ENCODE measurements at regions not wholly inside any gene's neighbourhood (a gene's known extent, or its start where the extent isn't known, plus 50 kb on each side); places are given as distances from the start of the nearest gene placed in this dataset.
"Not testable (repeated sequence)": the region's sequence is repeated elsewhere in the genome, so short reads cannot be mapped to it uniquely, and the experiment has no call there.

DNA sequence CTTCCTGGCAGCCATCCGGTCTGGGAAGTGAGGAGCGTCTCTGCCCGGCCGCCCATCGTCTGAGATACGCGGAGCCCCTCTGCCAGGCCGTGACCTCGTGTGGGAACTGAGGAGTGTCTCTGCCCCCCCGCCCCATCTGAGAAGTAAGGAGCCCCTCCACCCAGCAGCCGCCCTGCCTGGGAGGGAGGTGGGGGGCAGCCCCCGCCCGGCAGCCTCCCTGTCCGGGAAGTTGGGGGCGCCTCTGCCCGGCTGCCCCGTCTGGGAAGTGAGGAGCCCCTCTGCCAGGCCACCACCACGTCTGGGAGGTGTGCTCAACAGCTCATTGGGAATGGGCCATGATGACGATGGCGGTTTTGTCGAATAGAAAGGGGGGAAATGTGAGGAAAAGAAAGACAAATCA, 130.4 kb downstream of the OR52B4 start:
- H3K9me3 ChIP-seq (replicated peaks; ENCODE audit: control insufficient read depth, insufficient read depth, low read length); CTCF ChIA-PET; FAIRE-seq; H3K4me2 ChIP-seq (ENCODE audit: insufficient read depth, low read length); H3K36me3 ChIP-seq (ENCODE audit: control insufficient read depth in 2 of 2, extremely low read depth in 1 of 2, insufficient read depth in 2 of 2, low read length in 2 of 2); DNase-seq (ENCODE audit: low read depth, low spot score); H3K27ac ChIP-seq (ENCODE audit: insufficient read depth, low read depth, low read length); H3K9me1 ChIP-seq (replicated peaks; ENCODE audit: control insufficient read depth, extremely low read depth, insufficient read depth, low read length); H3K9ac ChIP-seq (replicated peaks; ENCODE audit: extremely low read depth, insufficient read depth, low read length); H2AFZ ChIP-seq (ENCODE audit: low read depth, low read length); H3K4me1 ChIP-seq (ENCODE audit: control insufficient read depth, extremely low read depth, insufficient read depth, low read length); H3K79me2 ChIP-seq (ENCODE audit: control insufficient read depth, insufficient read depth, low read length); BruUV-seq (replicated peaks); POLR2A ChIA-PET; dilution Hi-C loops (cut with MboI; ENCODE audit: extremely low pct_ligation_motif_present, low sequenced_read_pairs); H3K4me3 ChIP-seq (replicated peaks in 1 of 3; ENCODE audit: insufficient read depth in 1 of 3, low read depth in 1 of 3, low read length in 3 of 3); intact Hi-C loops (cut with micrococcal nuclease); H3K27me3 ChIP-seq (ENCODE audit: control insufficient read depth in 2 of 2, insufficient read depth in 2 of 2, low read length in 2 of 2); H4K20me1 ChIP-seq (replicated peaks; ENCODE audit: control insufficient read depth, extremely low read depth, insufficient read depth, low read length): not testable (repeated sequence)

DNA sequence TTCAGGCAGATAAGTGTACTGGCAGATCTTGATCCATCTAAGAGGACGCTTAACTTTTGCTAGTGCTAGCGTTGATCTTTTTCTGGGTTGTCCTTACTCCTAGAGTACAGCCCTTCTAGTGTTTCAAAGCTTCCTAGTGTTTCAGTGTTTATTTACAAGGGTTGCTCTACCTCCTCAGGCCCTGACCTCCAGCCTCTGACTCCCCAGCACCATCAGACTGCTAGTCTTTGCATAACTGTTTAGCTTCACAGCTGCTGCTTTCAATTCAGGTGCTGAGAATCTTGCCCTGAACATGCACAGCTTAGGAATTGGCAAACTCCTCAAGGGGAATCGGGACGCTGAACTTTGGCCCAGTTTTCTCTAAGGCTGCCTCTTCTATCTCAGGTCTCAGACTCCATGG, 124.3 kb downstream of the RRM1 start:
- H3K27me3 ChIP-seq (ENCODE audit: control insufficient read depth in 2 of 2, insufficient read depth in 2 of 2, low read length in 2 of 2); H3K9me3 ChIP-seq (replicated peaks; ENCODE audit: control insufficient read depth, insufficient read depth, low read length); CTCF ChIA-PET; dilution Hi-C loops (cut with MboI; ENCODE audit: extremely low pct_ligation_motif_present, low sequenced_read_pairs); H3K9ac ChIP-seq (replicated peaks; ENCODE audit: extremely low read depth, insufficient read depth, low read length); H3K9me1 ChIP-seq (replicated peaks; ENCODE audit: control insufficient read depth, extremely low read depth, insufficient read depth, low read length); POLR2A ChIA-PET; H3K36me3 ChIP-seq (ENCODE audit: control insufficient read depth in 2 of 2, extremely low read depth in 1 of 2, insufficient read depth in 2 of 2, low read length in 2 of 2); H3K79me2 ChIP-seq (ENCODE audit: control insufficient read depth, insufficient read depth, low read length); H3K4me1 ChIP-seq (ENCODE audit: control insufficient read depth, extremely low read depth, insufficient read depth, low read length); H3K27ac ChIP-seq (ENCODE audit: insufficient read depth, low read depth, low read length); intact Hi-C loops (cut with micrococcal nuclease); DNase-seq (ENCODE audit: low read depth, low spot score); FAIRE-seq; H2AFZ ChIP-seq (ENCODE audit: low read depth, low read length); H3K4me3 ChIP-seq (replicated peaks in 1 of 3; ENCODE audit: insufficient read depth in 1 of 3, low read depth in 1 of 3, low read length in 3 of 3); BruUV-seq (replicated peaks); H3K4me2 ChIP-seq (ENCODE audit: insufficient read depth, low read length); H4K20me1 ChIP-seq (replicated peaks; ENCODE audit: control insufficient read depth, extremely low read depth, insufficient read depth, low read length): not testable (repeated sequence)

DNA sequence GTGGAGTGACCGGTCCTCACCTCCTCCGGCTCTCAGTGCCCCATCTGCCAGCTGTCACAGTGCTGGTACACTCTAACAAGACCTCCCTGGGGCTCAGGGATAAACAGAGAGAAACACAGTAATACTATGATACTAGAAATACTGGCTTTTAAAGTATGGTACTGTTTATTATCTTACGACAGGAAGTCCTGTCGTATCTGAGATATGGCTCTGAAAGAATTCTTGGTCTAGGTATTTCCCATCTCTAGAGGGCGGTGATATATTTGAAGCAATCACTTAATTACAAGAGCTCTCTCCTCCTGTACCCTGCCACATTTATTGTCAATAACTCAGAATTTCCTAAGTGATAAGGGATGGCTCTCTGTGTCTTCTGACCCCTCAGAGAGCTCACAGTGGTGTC, 119.1 kb downstream of the RRM1 start:
- CTCF ChIA-PET: interaction anchor here (2.1 kb wide), 1 partner anchor 326 kb away, joined by 5 read pairs; no protein-coding TSS in a partner anchor
- Histone ChIP-seq H3K9me1 (replicated peaks; ENCODE audit: control insufficient read depth, extremely low read depth, insufficient read depth, low read length) (no peaks in the 10 kb centered on the region), H3K27me3 (ENCODE audit: control insufficient read depth in 2 of 2, insufficient read depth in 2 of 2, low read length in 2 of 2) (peaks cover 7 to 22% of the 10 kb centered on the region in 2 experiments), H3K4me2 (ENCODE audit: insufficient read depth, low read length) (no peak overlapping the region), H3K4me3 (replicated peaks in 1 of 3; ENCODE audit: insufficient read depth in 1 of 3, low read depth in 1 of 3, low read length in 3 of 3) (no peak overlapping the region), H3K79me2 (ENCODE audit: control insufficient read depth, insufficient read depth, low read length) (no peaks in the 10 kb centered on the region), H3K9ac (replicated peaks; ENCODE audit: extremely low read depth, insufficient read depth, low read length) (no peak overlapping the region), H4K20me1 (replicated peaks; ENCODE audit: control insufficient read depth, extremely low read depth, insufficient read depth, low read length) (no peaks in the 10 kb centered on the region), H2AFZ (ENCODE audit: low read depth, low read length) (no peak overlapping the region), H3K36me3 (ENCODE audit: control insufficient read depth in 2 of 2, extremely low read depth in 1 of 2, insufficient read depth in 2 of 2, low read length in 2 of 2) (no peaks in the 10 kb centered on the region), H3K4me1 (ENCODE audit: control insufficient read depth, extremely low read depth, insufficient read depth, low read length) (no peaks in the 10 kb centered on the region), H3K9me3 (replicated peaks; ENCODE audit: control insufficient read depth, insufficient read depth, low read length) (no peaks in the 10 kb centered on the region), H3K27ac (ENCODE audit: insufficient read depth, low read depth, low read length) (no peak overlapping the region)
- no peak for FAIRE-seq
- POLR2A ChIA-PET: no interaction called here
- dilution Hi-C loops (cut with MboI; ENCODE audit: extremely low pct_ligation_motif_present, low sequenced_read_pairs): no loop called here
- no TSS peak for BruUV-seq (replicated peaks)
- no peak for DNase-seq (ENCODE audit: low read depth, low spot score)
- intact Hi-C loops (cut with micrococcal nuclease): no loop called here
- no peak for TF ChIP-seq POLR2AphosphoS5 (IDR thresholded peaks at IDR 0.05; ENCODE audit: insufficient read depth, low read depth, low read length)
- no peak for TF ChIP-seq GATA2 (IDR thresholded peaks at IDR 0.05; ENCODE audit: insufficient read depth, insufficient read length, low read depth, low read length)
- no peak for TF ChIP-seq EZH2 (IDR thresholded peaks at IDR 0.05; ENCODE audit: borderline replicate concordance, low read depth, low read length, severe bottlenecking)
- TF ChIP-seq MYC (IDR thresholded peaks at IDR 0.05; ENCODE audit: low read depth, low read length): no peak
- TF ChIP-seq JUN (IDR thresholded peaks at IDR 0.05; ENCODE audit: borderline replicate concordance, insufficient read depth, insufficient read length, low read depth): no peak
- no peak for TF ChIP-seq POLR2A (IDR thresholded peaks at IDR 0.05; ENCODE audit: low read depth, low read length)
- TF ChIP-seq, protein P1, sequence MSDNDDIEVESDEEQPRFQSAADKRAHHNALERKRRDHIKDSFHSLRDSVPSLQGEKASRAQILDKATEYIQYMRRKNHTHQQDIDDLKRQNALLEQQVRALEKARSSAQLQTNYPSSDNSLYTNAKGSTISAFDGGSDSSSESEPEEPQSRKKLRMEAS (IDR thresholded peaks at IDR 0.05; ENCODE audit: insufficient read depth, insufficient read length): no peak
- TF ChIP-seq FOS (IDR thresholded peaks at IDR 0.05; ENCODE audit: borderline replicate concordance, insufficient read depth, low read length): no peak
- TF ChIP-seq CTCF (IDR thresholded peaks at IDR 0.05; ENCODE audit: extremely low read depth in 1 of 2, insufficient read depth in 1 of 2, low read depth in 1 of 2, low read length in 2 of 2): no peak
